Urothelium cell line (cell line): ENCODE measurements at regions not wholly inside any gene's neighbourhood (a gene's known extent, or its start where the extent isn't known, plus 50 kb on each side); places are given as distances from the start of the nearest gene placed in this dataset.
A peak's percentile ranks its signal among the peaks of the same experiment; 100 is the strongest.
"Not testable (repeated sequence)": the region's sequence is repeated elsewhere in the genome, so short reads cannot be mapped to it uniquely, and the experiment has no call there.

ENCODE experiments used
- DNase-seq: peaks from one replicate; pipeline ENCODE4 v3.0.0; 2011; ENCODE audit warnings: low spot score, mixed read lengths
- FAIRE-seq: peaks from 2 replicates; lab custom pipeline; 2011; peaks lifted over from hg19 to GRCh38; lab: Jason Lieb, UNC

DNA sequence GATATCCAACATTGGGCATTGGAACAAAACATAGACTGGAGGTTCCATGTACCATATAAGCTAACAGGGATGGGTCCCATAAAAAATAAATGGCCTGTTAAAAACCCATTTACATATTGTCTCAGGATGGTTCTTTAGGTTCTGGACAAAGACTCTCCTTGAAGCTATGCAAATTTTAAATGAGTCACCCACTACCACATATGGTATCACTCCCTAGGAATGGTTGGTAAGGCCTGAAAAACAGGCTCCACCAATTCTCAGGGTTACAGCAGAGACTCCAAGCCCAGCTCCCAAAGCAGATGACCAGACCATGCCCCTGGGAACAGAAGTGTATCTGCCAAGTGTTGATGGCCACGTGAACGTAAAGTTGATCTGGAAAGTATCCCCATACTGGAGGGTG lies 190.7 kb upstream of the SPHKAP start:
- DNase-seq = no peak
- no peak for FAIRE-seq

DNA sequence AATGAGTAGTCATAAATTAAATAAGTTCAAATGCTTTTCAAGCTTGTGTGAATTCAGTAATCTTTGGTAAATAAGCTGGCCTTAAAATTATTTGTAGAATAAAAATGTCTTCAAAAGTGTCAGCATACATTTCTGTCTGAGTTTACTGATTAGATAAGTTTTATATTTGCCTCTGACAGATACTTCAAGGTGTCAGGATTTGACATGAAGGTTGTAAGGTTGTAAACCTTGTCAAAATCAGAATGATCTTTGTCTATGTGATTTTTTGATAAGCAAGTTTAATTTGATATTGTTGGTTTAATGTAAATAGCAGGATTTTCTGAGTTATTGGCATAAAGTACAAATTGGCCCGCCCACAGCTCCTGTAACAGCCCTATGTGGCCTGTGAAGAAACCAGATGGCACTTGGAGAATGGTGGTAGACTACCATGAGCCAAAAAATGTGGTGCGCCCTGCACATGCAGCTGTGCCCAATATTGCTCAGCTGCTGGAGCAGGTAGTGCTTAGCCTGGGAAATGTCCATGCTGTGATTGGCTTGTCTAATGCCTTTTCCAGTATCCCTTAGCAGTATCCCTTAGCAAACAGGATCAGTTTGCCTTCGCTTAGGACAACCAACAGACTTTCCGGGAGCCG lies 188.0 kb upstream of the SPHKAP start:
- FAIRE-seq (no peak), DNase-seq (no peak)

DNA sequence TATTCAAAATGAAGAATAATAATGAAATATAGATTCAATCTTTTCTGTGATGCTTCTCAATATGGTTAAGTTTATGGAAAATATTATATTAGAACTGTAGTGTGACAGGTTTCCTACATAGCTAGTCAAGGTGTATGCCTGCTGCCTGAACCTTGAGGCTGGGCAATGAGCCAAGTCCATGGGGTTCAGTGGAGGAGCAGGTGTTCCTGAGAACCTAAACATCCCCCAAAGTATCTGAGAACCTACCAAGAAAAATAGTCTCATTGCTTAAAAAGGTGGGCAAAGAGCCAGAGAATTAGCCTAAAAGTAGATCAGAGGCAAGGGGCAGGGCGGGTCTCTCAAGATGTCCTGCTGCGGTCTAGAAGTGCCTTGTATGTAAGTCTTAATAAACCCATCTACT lies 185.9 kb upstream of the SPHKAP start:
- FAIRE-seq (no peak), DNase-seq (no peak)

DNA sequence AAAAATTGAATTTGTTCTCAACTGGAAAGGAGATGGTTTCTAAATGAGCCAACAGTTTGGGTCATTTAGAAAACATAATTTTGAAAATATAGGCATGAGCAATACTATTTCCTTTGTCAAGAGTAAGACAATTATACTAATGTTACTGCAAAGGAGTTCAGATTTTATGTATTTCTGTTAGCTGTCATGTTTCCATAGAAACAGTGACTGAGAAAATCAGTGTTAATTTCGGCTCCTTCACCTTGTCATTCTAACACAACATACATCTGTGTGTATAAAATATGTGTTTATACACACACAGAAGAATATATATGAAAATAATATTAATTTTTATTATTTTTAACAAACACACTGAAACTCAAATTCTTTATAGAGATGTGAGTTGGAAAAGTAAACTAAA lies 178.0 kb upstream of the SPHKAP start:
- no peak for FAIRE-seq
- no peak for DNase-seq

DNA sequence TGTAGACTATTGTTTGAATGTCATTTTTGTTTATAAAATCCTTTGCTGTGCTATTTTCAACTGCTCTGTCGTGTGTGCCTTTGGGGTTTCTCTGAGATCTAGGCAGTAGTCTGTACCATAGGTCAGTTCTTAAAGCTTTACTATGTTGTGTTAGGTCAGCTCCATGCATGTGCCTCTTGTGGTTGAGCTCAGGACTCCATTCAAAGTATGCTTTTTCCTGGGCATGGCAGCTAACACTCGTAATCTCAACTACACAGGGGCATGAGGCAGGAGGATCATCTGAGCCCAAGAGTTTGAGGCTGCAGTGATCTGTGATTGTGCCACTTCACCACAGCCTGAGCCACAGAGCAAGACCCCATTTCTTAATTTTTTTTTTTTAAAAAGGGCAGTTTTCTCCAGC lies 174.4 kb upstream of the SPHKAP start:
- no peak for DNase-seq
- no peak for FAIRE-seq

DNA sequence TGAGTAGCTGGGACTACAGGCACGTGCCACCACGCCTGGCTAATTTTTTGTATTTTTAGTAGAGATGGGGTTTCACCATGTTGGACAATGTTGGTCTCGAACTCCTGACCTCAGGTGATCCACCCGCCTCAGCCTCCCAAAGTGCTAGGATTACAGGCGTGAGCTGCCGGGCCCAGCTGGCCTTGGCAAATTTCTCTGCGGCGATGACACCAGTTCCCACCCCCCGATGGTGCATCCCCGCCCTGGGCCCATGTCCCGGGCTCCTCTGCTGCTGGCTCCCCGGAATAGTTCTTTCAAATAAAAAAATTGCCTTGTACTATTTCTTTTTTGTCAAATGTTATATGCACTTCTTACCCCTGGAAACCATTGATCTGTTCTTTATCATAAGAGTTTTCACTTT lies 171.5 kb upstream of the SPHKAP start:
- FAIRE-seq, DNase-seq: not testable (repeated sequence)

DNA sequence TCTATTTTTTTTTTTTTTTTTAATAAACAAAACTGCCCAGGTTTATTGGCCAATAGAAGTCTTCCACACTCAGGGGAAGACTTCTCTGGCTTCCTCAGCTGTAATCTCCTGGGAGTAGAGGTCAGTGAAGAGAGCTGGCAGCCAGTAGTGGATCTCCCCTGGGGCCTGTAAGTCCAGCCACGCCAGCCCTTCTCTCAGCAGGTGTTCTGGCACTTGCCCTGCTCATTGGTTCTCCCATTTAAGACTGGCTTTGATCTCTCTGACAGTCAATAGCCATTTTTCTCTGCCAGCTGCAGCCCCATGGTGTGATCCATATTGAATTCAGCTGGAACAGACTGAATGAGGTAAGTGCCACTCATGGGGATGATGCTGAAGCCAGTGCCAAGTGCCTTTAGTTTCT lies 170.6 kb upstream of the SPHKAP start:
- DNase-seq (no peak), FAIRE-seq (no peak)

DNA sequence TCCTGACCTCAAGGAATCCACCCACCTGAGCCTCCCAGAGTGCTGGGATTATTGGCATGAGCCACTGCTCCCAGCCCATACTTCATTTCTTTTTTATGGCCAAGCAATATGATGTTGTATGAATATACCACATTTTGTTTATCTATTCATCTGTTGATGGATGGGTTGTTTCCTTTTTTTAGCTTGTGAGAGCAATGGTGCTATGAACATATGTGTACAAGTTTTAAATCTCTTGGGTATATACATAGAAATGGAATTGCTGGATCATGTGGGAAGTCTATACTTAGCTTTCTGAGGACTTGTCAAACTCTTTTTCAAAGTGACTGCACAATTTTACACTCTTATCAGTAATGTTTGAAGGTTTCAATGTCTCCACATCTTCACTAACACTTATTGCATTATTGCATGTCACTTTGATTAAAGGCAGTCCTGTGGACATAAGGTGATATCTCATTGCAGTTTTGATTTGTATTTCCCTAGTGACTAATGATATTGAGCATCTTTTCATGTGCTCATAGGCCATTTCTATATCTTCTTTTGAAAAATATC lies 167.1 kb upstream of the SPHKAP start:
- DNase-seq (no peak), FAIRE-seq (no peak)

DNA sequence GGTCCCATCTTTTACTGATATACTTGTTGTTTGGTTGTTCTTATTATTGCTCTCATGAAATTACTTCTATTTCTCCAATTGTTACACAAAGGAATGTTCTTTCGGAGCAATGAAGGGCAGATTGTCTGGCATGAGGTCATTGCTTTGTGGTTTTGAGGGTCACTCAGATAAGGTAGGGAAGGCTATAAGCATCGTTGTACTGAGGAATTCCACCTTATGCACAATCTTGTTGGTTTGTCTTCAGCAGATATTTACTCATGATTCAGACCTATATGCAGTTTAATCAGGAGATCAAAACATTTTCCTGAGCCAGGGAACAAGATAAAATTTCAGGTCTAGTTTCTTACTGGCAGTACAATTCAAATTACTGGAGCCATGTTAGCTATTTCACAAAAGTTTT lies 163.0 kb upstream of the SPHKAP start:
- DNase-seq (no peak), FAIRE-seq (no peak)

DNA sequence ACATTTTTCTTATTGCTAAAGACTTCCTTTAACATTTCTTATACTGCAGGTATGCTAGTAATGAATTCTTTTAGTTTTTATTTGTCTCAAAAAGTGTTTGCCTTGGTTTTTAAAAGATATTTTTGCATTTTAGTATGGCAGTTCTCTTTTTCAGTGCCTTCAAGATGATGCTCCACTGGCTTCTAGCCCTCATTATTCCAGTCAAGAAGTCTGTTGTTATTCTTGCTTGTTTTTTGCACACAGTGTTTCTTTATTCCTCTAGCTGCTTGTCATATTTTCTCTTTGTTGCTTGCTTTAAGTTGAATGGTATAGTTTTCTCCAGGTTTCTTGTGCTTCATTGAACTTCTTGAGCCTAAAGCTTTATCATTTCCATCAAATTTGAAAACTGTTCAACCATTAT lies 158.0 kb upstream of the SPHKAP start:
- FAIRE-seq = no peak
- no peak for DNase-seq

DNA sequence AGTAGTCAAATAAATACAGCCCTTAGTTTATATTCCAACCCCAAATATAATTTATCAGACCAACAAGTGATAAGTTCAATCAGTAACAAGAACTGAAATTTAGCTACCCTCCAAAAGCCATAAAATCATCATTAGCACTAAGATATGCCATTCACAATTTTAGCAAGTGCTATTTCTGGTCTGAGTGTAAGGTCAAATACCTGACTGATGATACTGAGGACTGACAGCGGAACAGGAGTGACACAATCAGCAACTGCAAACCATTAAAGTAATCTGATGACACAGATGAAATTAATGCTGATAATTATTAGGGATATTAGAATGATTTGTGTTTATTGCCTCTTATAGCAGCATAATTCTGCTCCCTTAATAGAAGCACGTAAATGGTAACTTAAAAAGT lies 152.7 kb upstream of the SPHKAP start:
- FAIRE-seq (no peak), DNase-seq (no peak)

DNA sequence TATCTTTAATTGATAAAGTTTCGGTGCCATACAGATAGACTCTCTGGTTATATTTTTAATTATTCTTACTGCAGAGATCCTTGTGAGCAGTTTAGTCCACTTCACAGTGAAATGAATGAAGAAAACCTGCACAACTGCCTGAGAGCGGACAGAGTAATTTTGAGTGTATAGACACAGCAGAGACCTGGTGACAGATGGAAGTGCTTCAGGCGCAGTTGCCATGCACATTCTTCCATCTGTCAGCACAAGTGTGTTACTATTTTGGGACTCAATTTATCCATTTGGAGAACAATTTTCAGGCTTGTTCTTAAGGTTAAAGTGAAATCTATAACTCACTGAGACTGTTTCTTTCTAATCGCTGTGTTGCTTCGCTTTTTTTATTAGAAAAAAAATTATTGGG lies 147.8 kb upstream of the SPHKAP start:
- FAIRE-seq = no peak
- no peak for DNase-seq

DNA sequence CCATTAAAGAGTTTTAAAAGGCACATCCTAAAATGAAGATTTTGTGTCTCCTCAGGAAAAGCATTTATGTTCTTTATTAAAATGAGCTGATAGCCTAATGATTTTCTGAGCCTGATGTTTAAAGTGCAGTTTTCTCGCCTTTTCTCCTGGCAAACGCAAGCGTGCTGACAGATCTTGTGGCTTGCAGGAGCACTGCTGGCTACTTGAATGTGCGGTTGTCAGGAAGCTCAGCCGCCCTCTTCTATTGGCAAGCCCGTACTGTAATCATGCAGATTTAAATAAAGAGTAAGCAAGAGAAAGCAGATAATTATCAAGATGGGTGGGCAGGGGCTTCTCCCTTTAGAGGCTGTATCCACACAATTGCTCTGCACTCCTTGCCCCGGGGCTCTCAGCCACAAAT lies 139.5 kb upstream of the SPHKAP start:
- FAIRE-seq (no peak), DNase-seq (no peak)

DNA sequence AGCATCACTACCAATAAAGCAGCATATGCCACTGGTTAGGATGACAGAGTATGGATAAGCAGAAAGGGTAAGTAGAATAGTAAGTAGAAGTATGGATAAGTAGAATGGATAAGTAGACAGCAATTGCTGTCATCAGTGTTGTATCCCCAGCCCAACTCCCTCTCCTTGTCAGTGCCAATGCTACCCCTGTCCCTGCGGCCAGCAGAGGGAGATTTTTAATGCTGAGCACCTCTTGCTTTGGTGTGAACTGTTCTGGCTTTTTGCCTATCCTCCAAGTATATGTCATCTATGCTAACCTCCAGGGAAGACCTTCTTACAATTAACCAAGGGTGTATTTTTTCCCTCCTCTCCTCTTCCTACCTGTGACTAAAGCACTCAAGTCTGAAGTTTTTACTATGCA lies 136.7 kb upstream of the SPHKAP start:
- DNase-seq (peak; percentile 23), FAIRE-seq (no peak)

DNA sequence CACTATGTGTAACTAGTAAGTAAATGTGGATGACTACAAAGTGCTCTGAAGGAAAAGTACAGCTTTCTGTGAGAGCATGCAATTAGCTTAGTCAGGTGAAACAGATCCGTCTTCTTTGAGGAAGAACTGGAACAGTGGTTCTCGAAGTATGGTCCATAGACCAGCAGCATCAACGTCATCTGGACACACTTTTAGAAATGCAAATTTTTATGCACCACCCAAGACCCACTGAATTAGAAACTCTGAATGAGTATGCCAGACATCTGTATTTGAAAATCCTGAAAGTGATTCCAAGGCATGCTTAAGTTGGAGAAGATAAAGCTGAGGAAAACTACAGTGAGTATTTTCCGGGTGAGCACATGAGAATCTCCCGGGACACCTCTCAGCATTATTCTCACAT lies 130.7 kb upstream of the SPHKAP start:
- DNase-seq (no peak), FAIRE-seq (no peak)

DNA sequence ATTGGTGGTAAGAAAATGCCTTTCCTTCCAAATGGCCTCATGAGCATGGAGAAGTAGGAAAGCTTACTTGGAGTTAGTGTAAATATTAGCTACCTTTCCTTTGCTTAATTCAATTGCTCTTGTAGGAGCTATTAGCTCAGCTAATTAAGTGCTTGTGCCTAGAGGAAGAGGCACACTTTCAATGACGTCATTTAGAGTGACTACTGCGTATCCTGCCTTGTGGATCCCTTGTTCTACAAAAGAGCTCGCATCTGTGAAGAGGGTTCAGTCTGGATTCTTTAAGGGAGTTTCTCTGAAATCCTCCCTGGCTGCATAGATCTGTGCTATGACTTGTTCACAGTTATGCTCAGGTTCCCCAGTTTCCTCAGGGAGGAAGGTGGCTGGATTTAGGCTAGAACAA lies 122.5 kb upstream of the SPHKAP start:
- DNase-seq = no peak
- no peak for FAIRE-seq

DNA sequence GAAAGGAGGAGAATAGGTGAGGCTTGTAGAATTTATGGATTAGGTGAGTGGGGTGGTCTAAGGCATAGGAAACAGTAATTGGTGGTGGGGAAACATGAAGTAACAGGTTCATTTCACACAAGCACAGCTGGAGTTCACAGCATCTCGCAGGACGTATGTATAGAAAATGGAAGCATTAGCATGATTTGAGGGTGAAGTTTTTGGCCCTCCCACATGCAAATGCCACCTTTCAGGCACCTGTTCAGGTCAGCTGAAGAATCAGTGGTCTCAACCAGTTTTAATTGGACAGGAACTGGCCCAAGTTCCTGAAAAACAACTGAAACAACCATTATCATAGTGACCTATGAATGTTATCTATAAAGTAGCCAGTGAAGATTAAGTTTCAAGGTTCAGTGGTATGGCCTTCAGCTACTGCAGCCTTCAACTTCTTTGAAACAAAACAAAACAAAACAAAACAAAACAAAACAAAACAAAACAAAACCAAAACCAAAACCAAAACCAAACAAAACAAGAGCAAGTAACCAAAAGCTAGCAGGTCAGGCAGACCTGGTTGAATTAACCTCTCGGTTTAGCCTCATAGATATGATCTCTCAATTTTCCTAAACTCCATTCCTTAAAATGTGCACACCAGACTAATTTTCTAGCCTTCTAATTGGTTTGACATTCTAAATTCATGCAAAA lies 102.1 kb upstream of the SPHKAP start:
- no peak for FAIRE-seq
- no peak for DNase-seq

DNA sequence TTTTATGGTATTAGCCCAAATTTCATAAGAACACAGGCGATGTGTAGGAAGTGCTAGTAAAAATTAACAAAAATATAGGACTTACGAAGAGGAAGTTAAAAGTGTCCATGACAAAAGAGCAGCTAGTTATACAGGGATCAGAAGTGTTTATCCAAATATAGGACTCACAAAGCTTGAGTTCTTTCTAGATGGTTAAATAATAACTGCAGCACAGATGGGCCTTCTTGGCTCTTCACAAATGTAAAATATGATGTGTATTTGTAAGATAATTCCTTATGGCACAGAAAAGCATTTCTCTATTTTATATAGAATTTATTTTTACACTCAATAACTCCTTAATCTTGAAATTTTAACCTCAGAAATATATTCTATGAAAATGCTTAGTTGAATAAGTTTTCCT lies 100.9 kb upstream of the SPHKAP start:
- FAIRE-seq (no peak), DNase-seq (no peak)

DNA sequence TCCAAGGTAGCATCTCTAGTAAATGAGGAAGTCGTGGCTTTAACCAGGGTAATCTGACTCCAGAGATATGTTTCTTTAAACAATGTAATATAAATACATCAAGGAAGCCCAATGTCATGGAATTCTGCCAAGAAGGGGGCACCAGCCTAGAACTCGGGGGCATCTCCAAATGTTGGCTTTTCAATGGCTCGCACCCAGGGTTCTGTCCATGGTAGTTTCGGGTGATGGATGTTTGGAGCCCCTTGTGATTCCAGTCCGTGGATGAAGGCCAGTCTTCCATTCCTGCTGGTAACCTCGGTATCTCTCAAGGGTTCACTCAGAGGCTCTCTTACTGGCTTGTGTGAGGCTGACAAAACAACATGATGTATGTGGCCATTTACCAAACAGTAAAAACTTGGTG lies 91.7 kb upstream of the SPHKAP start:
- FAIRE-seq (no peak), DNase-seq (no peak)

DNA sequence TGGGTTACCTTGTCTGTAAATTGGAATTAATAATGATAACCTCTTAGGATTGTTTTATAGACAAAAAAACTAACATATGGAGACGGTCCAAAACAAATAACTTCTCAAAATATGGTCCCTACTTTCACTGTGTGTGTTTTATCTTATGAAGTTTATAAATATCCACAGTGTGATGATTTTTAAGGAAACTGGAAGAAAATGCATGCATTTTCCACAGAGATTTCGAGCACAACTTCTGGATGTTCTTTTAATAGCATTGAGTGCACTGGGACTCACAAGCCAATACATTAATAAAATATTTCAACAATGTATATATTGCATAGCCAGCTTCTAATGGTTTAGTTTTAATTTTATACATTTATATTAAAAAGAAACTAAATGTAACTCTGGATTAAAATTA lies 87.9 kb upstream of the SPHKAP start:
- DNase-seq (no peak), FAIRE-seq (no peak)

DNA sequence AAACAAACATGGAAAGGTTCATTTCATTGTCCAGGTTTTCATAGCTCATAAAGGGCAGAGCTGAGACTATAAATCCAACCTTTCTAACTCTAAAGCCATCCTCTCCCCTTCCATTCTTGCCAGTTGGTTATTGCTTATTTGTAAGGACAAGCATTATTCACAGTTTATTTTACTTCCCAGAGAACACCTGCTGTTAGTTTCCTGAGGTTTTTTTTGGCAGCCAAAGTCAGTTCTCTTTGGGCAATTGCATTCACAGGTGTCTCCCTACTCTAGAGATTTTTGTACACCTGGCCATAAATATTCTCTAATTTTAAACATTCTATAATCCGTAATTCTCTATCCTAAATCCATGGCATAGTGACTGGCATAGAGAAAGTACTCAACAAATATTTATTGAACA lies 87.3 kb upstream of the SPHKAP start:
- DNase-seq (no peak), FAIRE-seq (no peak)

DNA sequence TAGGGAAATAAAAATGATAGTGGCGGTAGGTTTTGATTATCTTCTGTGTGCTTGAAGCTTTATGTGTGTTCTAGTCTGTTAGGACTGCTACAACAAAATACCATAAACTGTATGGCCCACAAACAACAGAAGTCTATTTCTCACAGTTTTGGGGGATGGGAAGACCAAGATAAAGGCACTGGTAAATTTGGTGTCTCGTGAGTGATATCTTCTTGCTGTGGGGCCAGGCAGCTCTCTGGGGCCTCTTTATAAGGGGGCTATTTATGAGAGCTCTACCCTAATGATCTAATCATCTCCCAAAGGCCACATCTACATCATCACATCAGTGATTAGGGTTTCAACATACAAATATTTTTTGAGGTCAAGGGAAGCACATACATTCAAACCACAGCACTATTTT lies 86.8 kb upstream of the SPHKAP start:
- DNase-seq = no peak
- FAIRE-seq = no peak

DNA sequence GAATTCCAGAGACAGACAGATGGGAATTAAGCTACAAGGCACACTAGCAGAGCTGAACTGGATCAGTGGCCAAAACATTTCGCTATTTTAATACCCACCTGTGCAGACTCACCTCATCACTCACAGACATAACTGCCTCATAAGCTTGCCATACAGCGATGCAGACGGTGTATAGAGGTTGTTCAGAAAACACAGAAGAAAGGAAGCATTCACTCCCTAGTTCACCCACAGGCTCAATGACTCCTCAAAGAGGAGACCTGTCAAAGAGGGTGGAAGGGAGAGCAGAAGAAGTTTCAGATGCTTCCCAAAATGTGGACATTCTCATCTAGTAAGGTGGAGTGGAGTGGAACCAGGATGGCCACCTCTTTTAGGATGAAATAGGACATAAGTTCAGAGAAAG lies 81.7 kb upstream of the SPHKAP start:
- DNase-seq (no peak), FAIRE-seq (no peak)
